NT2/D1 (cell line): ENCODE measurements at regions not wholly inside any gene's neighbourhood (a gene's known extent, or its start where the extent isn't known, plus 50 kb on each side); places are given as distances from the start of the nearest gene placed in this dataset.

Source experiments
- DNase-seq: peaks from one replicate; pipeline ENCODE4 v3.0.0-alpha.2; 2011; ENCODE audit warnings: low read depth, low spot score
- H3K27me3 ChIP-seq: 2 replicates; pipeline ENCODE4 v1.6.0; 2011; ENCODE audit warnings: mild to moderate bottlenecking; ENCODE audit not compliant: insufficient read length, insufficient read depth
- H3K36me3 ChIP-seq: 2 replicates; pipeline ENCODE4 v1.6.1; 2011; ENCODE audit warnings: mild to moderate bottlenecking, low read length, mixed read lengths; ENCODE audit not compliant: insufficient read depth, insufficient read length
- H3K4me1 ChIP-seq: 2 replicates; pipeline ENCODE4 v1.5.1; 2011; ENCODE audit not compliant: insufficient read depth, insufficient read length
- H3K4me3 ChIP-seq: 2 replicates; pipeline ENCODE4 v1.5.1; 2011; ENCODE audit warnings: low read depth; ENCODE audit not compliant: insufficient read length
- H3K9ac ChIP-seq: 2 replicates; pipeline ENCODE4 v1.6.0; 2011; ENCODE audit warnings: low read depth; ENCODE audit not compliant: insufficient read length
- H3K9me3 ChIP-seq: 2 replicates; pipeline ENCODE4 v1.5.1; 2011; ENCODE audit warnings: mild to moderate bottlenecking, low read length; ENCODE audit not compliant: insufficient read depth
- SUZ12 ChIP-seq: IDR thresholded peaks from 2 replicates; pipeline ENCODE4 v1.6.1; 2011; ENCODE audit not compliant: insufficient read length, insufficient read depth; ENCODE audit errors: extremely low read depth
- YY1 ChIP-seq: IDR thresholded peaks from 2 replicates; pipeline ENCODE4 v1.6.1; 2011; ENCODE audit not compliant: insufficient read length, insufficient read depth
- ZNF274 ChIP-seq: IDR thresholded peaks from 2 replicates; pipeline ENCODE4 v1.6.1; 2011; ENCODE audit warnings: mild to moderate bottlenecking, low read depth, low read length

- no peaks in the 10 kb centered on the region for H3K9me3 ChIP-seq
Measured at GRCh38 chr12:24069532-24070395, 120.3 kb upstream of the SOX5 start.

GRCh38 chr12:24066865-24067264 lies 117.4 kb upstream of the SOX5 start:
- TF ChIP-seq YY1 (no peak), SUZ12 (no peak), ZNF274 (no peak)
- no peaks in the 10 kb centered on the region for H3K36me3 ChIP-seq
- no peak for DNase-seq
- H3K9me3 ChIP-seq, result no peaks in the 10 kb centered on the region
- no peaks in the 10 kb centered on the region for H3K4me1 ChIP-seq
- H3K27me3 ChIP-seq, result no peaks in the 10 kb centered on the region
- H3K9ac ChIP-seq, result no peak overlapping the region
- H3K4me3 ChIP-seq, result no peak overlapping the region

More at GRCh38 chr12:24069532-24070395, 120.3 kb upstream of the SOX5 start:
- TF ChIP-seq YY1, result no peak
- no peak for TF ChIP-seq ZNF274
- no peak for TF ChIP-seq SUZ12
- Histone ChIP-seq H3K27me3 (no peaks in the 10 kb centered on the region), H3K9ac (no peak overlapping the region), H3K36me3 (no peaks in the 10 kb centered on the region), H3K4me3 (no peak overlapping the region), H3K4me1 (no peaks in the 10 kb centered on the region)
- no peak for DNase-seq

GRCh38 chr12:24066097-24066496 lies 116.6 kb upstream of the SOX5 start:
- no peak for DNase-seq
- TF ChIP-seq YY1, result no peak
- no peak for TF ChIP-seq ZNF274
- TF ChIP-seq SUZ12, result no peak
- H3K9me3 ChIP-seq, result no peaks in the 10 kb centered on the region
- no peaks in the 10 kb centered on the region for H3K27me3 ChIP-seq
- H3K4me1 ChIP-seq, result no peaks in the 10 kb centered on the region
- H3K9ac ChIP-seq, result no peak overlapping the region
- H3K36me3 ChIP-seq, result no peaks in the 10 kb centered on the region
- H3K4me3 ChIP-seq, result no peak overlapping the region

- Histone ChIP-seq H3K4me1 (no peaks in the 10 kb centered on the region), H3K9ac (no peak overlapping the region), H3K27me3 (no peaks in the 10 kb centered on the region), H3K4me3 (no peak overlapping the region), H3K9me3 (no peaks in the 10 kb centered on the region), H3K36me3 (no peaks in the 10 kb centered on the region)
- DNase-seq, result no peak
- TF ChIP-seq ZNF274 (no peak), YY1 (no peak), SUZ12 (no peak)
Measured at GRCh38 chr12:24062642-24063245, 113.3 kb upstream of the SOX5 start.

DNA sequence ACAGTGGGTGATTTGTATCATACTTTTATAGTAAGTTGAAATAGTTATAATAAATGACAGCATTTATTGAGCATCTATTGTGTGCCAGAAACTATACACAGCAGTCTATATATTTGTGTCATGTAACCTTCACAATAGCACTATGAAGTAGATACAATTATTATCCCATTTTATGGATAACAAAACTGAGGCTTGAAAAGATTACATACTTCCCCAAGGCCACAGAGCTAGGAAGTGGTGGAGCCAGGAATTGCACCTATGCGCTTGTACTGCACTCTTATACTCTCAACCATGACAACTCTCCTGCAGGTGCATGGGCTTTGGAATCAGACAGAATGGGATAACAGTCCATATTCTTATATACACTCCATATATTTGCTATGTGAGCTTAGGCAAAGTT lies 110.6 kb upstream of the SOX5 start:
- H3K4me3 ChIP-seq, result no peak overlapping the region
- no peaks in the 10 kb centered on the region for H3K27me3 ChIP-seq
- H3K9me3 ChIP-seq, result no peaks in the 10 kb centered on the region
- DNase-seq, result no peak
- no peak for TF ChIP-seq ZNF274
- TF ChIP-seq SUZ12, result no peak
- no peak for TF ChIP-seq YY1
- no peaks in the 10 kb centered on the region for H3K4me1 ChIP-seq
- no peaks in the 10 kb centered on the region for H3K36me3 ChIP-seq
- no peak overlapping the region for H3K9ac ChIP-seq

DNA sequence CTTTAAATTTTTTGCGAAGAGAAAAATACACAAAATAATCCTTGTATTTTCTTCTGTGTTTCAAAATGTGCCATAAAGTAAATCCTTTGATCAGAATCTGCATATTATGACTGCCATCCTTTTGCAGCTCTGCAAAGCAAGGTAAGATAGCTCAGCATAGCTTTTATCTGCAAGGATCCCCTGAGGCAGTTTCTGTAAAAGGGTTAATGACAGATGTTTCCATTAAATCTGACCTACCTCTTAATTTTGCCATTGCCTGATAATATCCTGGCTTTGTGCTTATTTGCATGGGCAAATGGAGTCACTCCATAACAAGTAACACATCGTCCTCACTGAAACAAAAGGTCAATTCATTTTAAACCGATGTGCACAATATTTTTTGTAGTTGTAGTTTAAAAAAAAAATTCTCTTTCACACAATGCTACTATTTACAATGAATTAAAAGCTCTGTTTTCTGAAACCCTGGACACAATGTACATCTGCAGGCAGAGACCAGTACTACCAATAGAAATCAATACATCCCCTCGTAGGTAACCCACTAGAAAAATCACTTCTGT lies 108.5 kb upstream of the SOX5 start:
- no peak overlapping the region for H3K9ac ChIP-seq
- no peaks in the 10 kb centered on the region for H3K4me1 ChIP-seq
- H3K36me3 ChIP-seq, result no peaks in the 10 kb centered on the region
- no peak for TF ChIP-seq ZNF274
- no peak for TF ChIP-seq YY1
- TF ChIP-seq SUZ12, result no peak
- no peak overlapping the region for H3K4me3 ChIP-seq
- no peak for DNase-seq
- no peaks in the 10 kb centered on the region for H3K9me3 ChIP-seq
- no peaks in the 10 kb centered on the region for H3K27me3 ChIP-seq

DNA sequence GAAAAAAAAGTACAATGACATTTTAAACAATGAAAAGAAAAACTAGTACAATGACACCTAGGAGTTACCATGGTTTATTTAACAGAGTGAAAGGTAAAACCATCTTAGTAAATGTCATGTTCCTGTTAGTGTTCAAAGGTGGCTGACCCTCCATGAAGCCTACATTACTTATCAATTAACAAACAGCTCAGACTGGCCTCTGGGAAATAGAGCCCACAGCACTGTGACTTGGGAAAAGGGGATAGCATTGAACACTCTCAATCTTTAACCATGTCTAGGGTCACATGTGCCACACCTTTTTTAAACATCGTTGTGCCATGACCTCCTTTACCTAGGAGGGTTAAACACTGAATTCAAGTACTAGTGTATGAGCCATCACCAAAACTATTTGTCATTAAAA lies 106.3 kb upstream of the SOX5 start:
- no peak overlapping the region for H3K4me3 ChIP-seq
- no peaks in the 10 kb centered on the region for H3K4me1 ChIP-seq

More for the DNA sequence above, 106.3 kb upstream of the SOX5 start:
- H3K9ac ChIP-seq, result no peak overlapping the region
- no peaks in the 10 kb centered on the region for H3K27me3 ChIP-seq
- TF ChIP-seq YY1 (no peak), SUZ12 (no peak), ZNF274 (no peak)
- no peaks in the 10 kb centered on the region for H3K9me3 ChIP-seq
- no peak for DNase-seq
- H3K36me3 ChIP-seq, result no peaks in the 10 kb centered on the region
